ENCODE measurements at regions not wholly inside any gene's neighbourhood (a gene's known extent, or its start where the extent isn't known, plus 50 kb on each side); places are given as distances from the start of the nearest gene placed in this dataset.

DNA sequence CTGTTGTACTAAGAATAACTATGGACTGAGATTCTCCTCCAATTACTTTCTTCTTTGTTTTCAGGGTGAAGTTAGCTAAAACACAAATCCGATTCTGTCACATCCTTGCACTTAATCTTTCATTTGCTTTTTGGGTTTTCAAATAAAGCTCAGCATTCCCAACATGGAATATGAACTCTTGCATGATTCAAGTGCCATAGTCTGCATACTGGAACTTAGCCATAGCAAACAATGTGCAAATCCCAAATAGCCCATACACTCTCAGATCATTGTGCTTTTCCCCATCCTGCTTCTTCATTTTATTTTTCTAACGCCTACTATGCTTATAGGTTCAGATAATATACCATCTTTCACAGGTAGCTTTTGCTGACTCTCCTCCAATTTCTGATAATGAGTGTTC lies 455.8 kb upstream of the PRMT6 start:
- DNase-seq (ENCODE audit: low spot score), result no peak
- WGBS, result 37% methylated on average over 2 of the region's 2 CpGs
- Histone ChIP-seq H3K9ac (ENCODE audit: low read depth in 1 of 2, low read length in 2 of 2) (no peak overlapping the region), H3K4me1 (ENCODE audit: control insufficient read depth in 4 of 4, insufficient read depth in 4 of 4, low read length in 3 of 4) (no peaks in the 10 kb centered on the region), H3K27ac (ENCODE audit: low read depth in 1 of 2, low read length in 2 of 2) (no peak overlapping the region), H3K27me3 (ENCODE audit: control insufficient read depth in 4 of 4, insufficient read depth in 4 of 4, low read length in 3 of 4) (no peaks in the 10 kb centered on the region), H3K4me3 (ENCODE audit: low read depth in 1 of 3, low read length in 3 of 3) (no peak overlapping the region), H3K9me3 (ENCODE audit: control insufficient read depth in 4 of 4, low read length in 3 of 4) (no peaks in the 10 kb centered on the region), H3K36me3 (ENCODE audit: control insufficient read depth in 4 of 4, insufficient read depth in 3 of 4, low read depth in 1 of 4, low read length in 3 of 4) (no peaks in the 10 kb centered on the region)
- TF ChIP-seq GABPA (IDR thresholded peaks at IDR 0.05 in 1 of 2, conservative IDR thresholded peaks at IDR 0.05 in 1 of 2) (no peak), HNF4A (conservative IDR thresholded peaks at IDR 0.05) (peak in 1 of 2 donors; percentile 21)

DNA sequence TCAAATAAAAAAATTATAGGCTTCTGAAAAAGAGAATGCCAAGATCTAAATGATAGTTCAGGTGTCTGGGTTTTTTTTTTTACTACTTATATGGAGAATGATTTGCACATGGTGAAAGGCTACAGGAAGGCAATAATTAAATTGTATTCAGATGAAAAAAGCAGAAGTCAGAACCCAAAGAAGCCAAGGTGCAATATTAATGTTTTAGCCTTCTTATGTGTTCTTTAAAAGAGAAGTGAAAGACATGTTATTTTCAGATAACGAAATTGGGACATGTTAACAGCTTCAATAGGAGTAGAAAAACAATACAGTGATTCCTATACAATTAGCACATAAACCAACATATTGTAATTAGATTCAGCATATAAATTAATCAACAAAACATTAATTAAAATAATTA lies 452.9 kb upstream of the PRMT6 start:
- Histone ChIP-seq H3K27me3 (ENCODE audit: control insufficient read depth in 4 of 4, insufficient read depth in 4 of 4, low read length in 3 of 4) (no peaks in the 10 kb centered on the region), H3K36me3 (ENCODE audit: control insufficient read depth in 4 of 4, insufficient read depth in 3 of 4, low read depth in 1 of 4, low read length in 3 of 4) (no peaks in the 10 kb centered on the region), H3K4me3 (ENCODE audit: low read depth in 1 of 3, low read length in 3 of 3) (no peak overlapping the region), H3K9ac (ENCODE audit: low read depth in 1 of 2, low read length in 2 of 2) (no peak overlapping the region), H3K27ac (ENCODE audit: low read depth in 1 of 2, low read length in 2 of 2) (no peak overlapping the region), H3K4me1 (ENCODE audit: control insufficient read depth in 4 of 4, insufficient read depth in 4 of 4, low read length in 3 of 4) (no peaks in the 10 kb centered on the region), H3K9me3 (ENCODE audit: control insufficient read depth in 4 of 4, low read length in 3 of 4) (no peaks in the 10 kb centered on the region)
- 61% methylated on average over 1 of the region's 1 CpG for WGBS
- no peak for TF ChIP-seq RAD21 (IDR thresholded peaks at IDR 0.05)
- TF ChIP-seq, protein P1, sequence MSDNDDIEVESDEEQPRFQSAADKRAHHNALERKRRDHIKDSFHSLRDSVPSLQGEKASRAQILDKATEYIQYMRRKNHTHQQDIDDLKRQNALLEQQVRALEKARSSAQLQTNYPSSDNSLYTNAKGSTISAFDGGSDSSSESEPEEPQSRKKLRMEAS (IDR thresholded peaks at IDR 0.05), result no peak
- TF ChIP-seq JUND (IDR thresholded peaks at IDR 0.05), result no peak
- no peak for TF ChIP-seq HNF4G (IDR thresholded peaks at IDR 0.05)
- TF ChIP-seq NR2F2 (IDR thresholded peaks at IDR 0.05), result no peak
- no peak for TF ChIP-seq TAF1 (conservative IDR thresholded peaks at IDR 0.05)
- no peak for TF ChIP-seq EGR1 (IDR thresholded peaks at IDR 0.05; ENCODE audit: low read depth in 2 of 2)
- TF ChIP-seq FOXA2 (IDR thresholded peaks at IDR 0.05), result no peak
- TF ChIP-seq, protein P2, sequence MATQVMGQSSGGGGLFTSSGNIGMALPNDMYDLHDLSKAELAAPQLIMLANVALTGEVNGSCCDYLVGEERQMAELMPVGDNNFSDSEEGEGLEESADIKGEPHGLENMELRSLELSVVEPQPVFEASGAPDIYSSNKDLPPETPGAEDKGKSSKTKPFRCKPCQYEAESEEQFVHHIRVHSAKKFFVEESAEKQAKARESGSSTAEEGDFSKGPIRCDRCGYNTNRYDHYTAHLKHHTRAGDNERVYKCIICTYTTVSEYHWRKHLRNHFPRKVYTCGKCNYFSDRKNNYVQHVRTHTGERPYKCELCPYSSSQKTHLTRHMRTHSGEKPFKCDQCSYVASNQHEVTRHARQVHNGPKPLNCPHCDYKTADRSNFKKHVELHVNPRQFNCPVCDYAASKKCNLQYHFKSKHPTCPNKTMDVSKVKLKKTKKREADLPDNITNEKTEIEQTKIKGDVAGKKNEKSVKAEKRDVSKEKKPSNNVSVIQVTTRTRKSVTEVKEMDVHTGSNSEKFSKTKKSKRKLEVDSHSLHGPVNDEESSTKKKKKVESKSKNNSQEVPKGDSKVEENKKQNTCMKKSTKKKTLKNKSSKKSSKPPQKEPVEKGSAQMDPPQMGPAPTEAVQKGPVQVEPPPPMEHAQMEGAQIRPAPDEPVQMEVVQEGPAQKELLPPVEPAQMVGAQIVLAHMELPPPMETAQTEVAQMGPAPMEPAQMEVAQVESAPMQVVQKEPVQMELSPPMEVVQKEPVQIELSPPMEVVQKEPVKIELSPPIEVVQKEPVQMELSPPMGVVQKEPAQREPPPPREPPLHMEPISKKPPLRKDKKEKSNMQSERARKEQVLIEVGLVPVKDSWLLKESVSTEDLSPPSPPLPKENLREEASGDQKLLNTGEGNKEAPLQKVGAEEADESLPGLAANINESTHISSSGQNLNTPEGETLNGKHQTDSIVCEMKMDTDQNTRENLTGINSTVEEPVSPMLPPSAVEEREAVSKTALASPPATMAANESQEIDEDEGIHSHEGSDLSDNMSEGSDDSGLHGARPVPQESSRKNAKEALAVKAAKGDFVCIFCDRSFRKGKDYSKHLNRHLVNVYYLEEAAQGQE (IDR thresholded peaks at IDR 0.05), result no peak
- TF ChIP-seq GABPA (IDR thresholded peaks at IDR 0.05 in 1 of 2, conservative IDR thresholded peaks at IDR 0.05 in 1 of 2), result no peak
- no peak for TF ChIP-seq RXRA (IDR thresholded peaks at IDR 0.05)
- TF ChIP-seq, protein P3, sequence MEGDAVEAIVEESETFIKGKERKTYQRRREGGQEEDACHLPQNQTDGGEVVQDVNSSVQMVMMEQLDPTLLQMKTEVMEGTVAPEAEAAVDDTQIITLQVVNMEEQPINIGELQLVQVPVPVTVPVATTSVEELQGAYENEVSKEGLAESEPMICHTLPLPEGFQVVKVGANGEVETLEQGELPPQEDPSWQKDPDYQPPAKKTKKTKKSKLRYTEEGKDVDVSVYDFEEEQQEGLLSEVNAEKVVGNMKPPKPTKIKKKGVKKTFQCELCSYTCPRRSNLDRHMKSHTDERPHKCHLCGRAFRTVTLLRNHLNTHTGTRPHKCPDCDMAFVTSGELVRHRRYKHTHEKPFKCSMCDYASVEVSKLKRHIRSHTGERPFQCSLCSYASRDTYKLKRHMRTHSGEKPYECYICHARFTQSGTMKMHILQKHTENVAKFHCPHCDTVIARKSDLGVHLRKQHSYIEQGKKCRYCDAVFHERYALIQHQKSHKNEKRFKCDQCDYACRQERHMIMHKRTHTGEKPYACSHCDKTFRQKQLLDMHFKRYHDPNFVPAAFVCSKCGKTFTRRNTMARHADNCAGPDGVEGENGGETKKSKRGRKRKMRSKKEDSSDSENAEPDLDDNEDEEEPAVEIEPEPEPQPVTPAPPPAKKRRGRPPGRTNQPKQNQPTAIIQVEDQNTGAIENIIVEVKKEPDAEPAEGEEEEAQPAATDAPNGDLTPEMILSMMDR (IDR thresholded peaks at IDR 0.05; ENCODE audit: low read depth, low read length, missing input control), result no peak
- TF ChIP-seq YY1 (IDR thresholded peaks at IDR 0.05), result no peak
- TF ChIP-seq, protein P4, sequence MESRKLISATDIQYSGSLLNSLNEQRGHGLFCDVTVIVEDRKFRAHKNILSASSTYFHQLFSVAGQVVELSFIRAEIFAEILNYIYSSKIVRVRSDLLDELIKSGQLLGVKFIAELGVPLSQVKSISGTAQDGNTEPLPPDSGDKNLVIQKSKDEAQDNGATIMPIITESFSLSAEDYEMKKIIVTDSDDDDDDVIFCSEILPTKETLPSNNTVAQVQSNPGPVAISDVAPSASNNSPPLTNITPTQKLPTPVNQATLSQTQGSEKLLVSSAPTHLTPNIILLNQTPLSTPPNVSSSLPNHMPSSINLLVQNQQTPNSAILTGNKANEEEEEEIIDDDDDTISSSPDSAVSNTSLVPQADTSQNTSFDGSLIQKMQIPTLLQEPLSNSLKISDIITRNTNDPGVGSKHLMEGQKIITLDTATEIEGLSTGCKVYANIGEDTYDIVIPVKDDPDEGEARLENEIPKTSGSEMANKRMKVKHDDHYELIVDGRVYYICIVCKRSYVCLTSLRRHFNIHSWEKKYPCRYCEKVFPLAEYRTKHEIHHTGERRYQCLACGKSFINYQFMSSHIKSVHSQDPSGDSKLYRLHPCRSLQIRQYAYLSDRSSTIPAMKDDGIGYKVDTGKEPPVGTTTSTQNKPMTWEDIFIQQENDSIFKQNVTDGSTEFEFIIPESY (IDR thresholded peaks at IDR 0.05), result no peak
- TF ChIP-seq SP1 (IDR thresholded peaks at IDR 0.05), result no peak
- TF ChIP-seq HNF4A (conservative IDR thresholded peaks at IDR 0.05), result no peak
- TF ChIP-seq, protein P5, sequence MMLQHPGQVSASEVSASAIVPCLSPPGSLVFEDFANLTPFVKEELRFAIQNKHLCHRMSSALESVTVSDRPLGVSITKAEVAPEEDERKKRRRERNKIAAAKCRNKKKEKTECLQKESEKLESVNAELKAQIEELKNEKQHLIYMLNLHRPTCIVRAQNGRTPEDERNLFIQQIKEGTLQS (IDR thresholded peaks at IDR 0.05), result no peak
- no peak for TF ChIP-seq FOXA1 (IDR thresholded peaks at IDR 0.05)
- DNase-seq (ENCODE audit: low spot score), result no peak

All from liver (tissue), 8 donors.